AG04450 (cell line): ENCODE measurements at regions not wholly inside any gene's neighbourhood (a gene's known extent, or its start where the extent isn't known, plus 50 kb on each side); places are given as distances from the start of the nearest gene placed in this dataset.

ENCODE experiments used
- CTCF ChIA-PET: fragments of 300-600, 350-600 bp; formaldehyde crosslinking; extraction: SDS; loops from one replicate; lab custom pipeline; 2022; ENCODE audit warnings: antibody characterized with exemption, inconsistent platforms; lab: Charles Lee
- POLR2A ChIA-PET: fragments of 350-600 bp; formaldehyde crosslinking; extraction: SDS; loops from one replicate; lab custom pipeline; 2021; ENCODE audit warnings: antibody characterized with exemption, inconsistent platforms; lab: Yijun Ruan, JAX
- DNase-seq: peaks from one replicate; pipeline ENCODE4 v3.0.0-alpha.2; 2011; ENCODE audit warnings: low read depth, low spot score
- H3K27ac ChIP-seq: one replicate; pipeline ENCODE4 v1.5.1; 2012; ENCODE audit warnings: low read depth, low read length, control low read depth
- H3K27me3 ChIP-seq: one replicate; pipeline ENCODE4 v1.6.0; 2012; ENCODE audit warnings: low read length; ENCODE audit not compliant: control insufficient read depth, insufficient read depth
- H3K4me3 ChIP-seq: 2 replicates; pipeline ENCODE4 v1.5.1; 2011; ENCODE audit warnings: mild to moderate bottlenecking, low read depth, low read length, control low read depth
- H3K9me3 ChIP-seq: 2 replicates; pipeline ENCODE4 v1.5.1; 2012; ENCODE audit warnings: low read length; ENCODE audit not compliant: control insufficient read depth, insufficient read depth
- TF ChIP-seq, protein P1 (sequence below): IDR thresholded peaks from 2 replicates; pipeline ENCODE4 v1.5.1; 2011; ENCODE audit warnings: low read depth, low read length, control low read depth, inconsistent platforms

GRCh38 chr13:106259928-106260327, 275.5 kb downstream of the EFNB2 start:
- Histone ChIP-seq H3K9me3 (peaks cover 16% of the 10 kb centered on the region), H3K27ac (no peak overlapping the region), H3K27me3 (no peaks in the 10 kb centered on the region), H3K4me3 (no peak overlapping the region)
- TF ChIP-seq, protein P1, sequence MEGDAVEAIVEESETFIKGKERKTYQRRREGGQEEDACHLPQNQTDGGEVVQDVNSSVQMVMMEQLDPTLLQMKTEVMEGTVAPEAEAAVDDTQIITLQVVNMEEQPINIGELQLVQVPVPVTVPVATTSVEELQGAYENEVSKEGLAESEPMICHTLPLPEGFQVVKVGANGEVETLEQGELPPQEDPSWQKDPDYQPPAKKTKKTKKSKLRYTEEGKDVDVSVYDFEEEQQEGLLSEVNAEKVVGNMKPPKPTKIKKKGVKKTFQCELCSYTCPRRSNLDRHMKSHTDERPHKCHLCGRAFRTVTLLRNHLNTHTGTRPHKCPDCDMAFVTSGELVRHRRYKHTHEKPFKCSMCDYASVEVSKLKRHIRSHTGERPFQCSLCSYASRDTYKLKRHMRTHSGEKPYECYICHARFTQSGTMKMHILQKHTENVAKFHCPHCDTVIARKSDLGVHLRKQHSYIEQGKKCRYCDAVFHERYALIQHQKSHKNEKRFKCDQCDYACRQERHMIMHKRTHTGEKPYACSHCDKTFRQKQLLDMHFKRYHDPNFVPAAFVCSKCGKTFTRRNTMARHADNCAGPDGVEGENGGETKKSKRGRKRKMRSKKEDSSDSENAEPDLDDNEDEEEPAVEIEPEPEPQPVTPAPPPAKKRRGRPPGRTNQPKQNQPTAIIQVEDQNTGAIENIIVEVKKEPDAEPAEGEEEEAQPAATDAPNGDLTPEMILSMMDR: no peak
- no peak for DNase-seq
- CTCF ChIA-PET: no interaction called here
- POLR2A ChIA-PET: no interaction called here

DNA sequence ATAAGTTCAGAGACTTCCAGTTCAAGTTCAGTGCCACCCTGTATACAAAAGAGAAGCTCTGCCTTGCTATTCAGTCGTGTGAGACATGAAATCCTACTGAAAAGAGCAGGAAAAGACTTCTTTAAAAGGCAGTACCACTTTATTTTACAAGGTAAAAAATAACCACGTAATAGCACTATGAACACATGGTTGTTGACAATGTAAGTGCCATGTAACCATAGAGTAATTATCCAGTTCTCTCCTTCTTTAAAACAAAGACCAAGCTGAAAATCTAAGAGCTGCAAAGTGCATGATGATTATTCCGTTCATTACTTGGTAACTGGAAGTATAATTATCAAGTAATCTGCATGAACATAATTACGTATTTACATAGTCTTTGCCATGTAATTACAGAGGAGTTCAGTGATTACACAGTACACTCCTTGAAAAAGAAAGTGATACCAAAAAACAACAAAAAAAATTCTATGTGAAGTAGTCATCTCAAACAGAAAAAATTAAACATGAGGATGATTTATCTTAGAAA, 288.7 kb downstream of the EFNB2 start:
- Histone ChIP-seq H3K9me3 (no peaks in the 10 kb centered on the region), H3K27ac (no peak overlapping the region), H3K27me3 (no peaks in the 10 kb centered on the region), H3K4me3 (no peak overlapping the region)
- TF ChIP-seq, protein P1: no peak
- no peak for DNase-seq
- CTCF ChIA-PET: no interaction called here
- POLR2A ChIA-PET: interaction anchor here (0.5 kb wide), 1 partner anchor 239 kb away, joined by 3 read pairs; no protein-coding TSS in a partner anchor

- TF ChIP-seq, protein P1: no peak
- no peak overlapping the region for H3K4me3 ChIP-seq
- POLR2A ChIA-PET: no interaction called here
- H3K9me3 ChIP-seq: no peaks in the 10 kb centered on the region
- no peak for DNase-seq
- CTCF ChIA-PET: no interaction called here
- H3K27me3 ChIP-seq: no peaks in the 10 kb centered on the region
- no peak overlapping the region for H3K27ac ChIP-seq
These were observed 289.2 kb downstream of the EFNB2 start for GRCh38 chr13:106246242-106246641.

DNA sequence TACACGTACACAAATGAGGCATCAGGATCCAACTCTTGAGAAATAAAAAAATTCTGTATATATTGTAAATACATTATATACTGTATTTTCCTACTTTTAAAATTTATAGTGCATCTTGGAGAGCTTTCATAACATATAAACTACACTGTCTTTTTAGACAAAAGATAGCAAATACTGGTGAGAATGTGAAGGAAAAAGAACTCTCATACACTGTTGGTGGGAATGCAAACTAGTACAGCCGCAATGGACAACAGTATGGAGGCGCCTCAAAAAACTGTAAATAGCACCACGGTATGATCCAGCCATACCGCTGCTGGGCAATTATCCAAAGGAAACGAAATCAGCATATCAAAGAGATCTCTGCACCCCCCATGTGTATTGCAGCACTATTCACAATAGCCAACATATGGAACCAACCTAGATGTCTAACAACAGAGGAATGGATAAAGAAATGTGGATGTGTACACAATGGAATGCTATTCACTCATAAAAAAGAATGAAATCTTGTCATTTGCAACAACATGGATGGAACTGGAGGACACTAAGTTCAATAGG, 292.4 kb downstream of the EFNB2 start:
- Histone ChIP-seq H3K27me3 (no peaks in the 10 kb centered on the region), H3K9me3 (no peaks in the 10 kb centered on the region), H3K4me3 (no peak overlapping the region), H3K27ac (no peak overlapping the region)
- TF ChIP-seq, protein P1: no peak
- CTCF ChIA-PET: no interaction called here
- DNase-seq: no peak
- POLR2A ChIA-PET: no interaction called here

GRCh38 chr13:106241974-106242953, 293.2 kb downstream of the EFNB2 start:
- POLR2A ChIA-PET: no interaction called here
- CTCF ChIA-PET: no interaction called here
- Histone ChIP-seq H3K27ac (no peak overlapping the region), H3K27me3 (no peaks in the 10 kb centered on the region), H3K9me3 (no peaks in the 10 kb centered on the region), H3K4me3 (no peak overlapping the region)
- DNase-seq: no peak
- TF ChIP-seq, protein P1: no peak
